Fibroblast of villous mesenchyme (primary cell): ENCODE measurements at regions not wholly inside any gene's neighbourhood (a gene's known extent, or its start where the extent isn't known, plus 50 kb on each side); places are given as distances from the start of the nearest gene placed in this dataset.

Experiments used
- DNase-seq: peaks from one replicate; pipeline ENCODE4 v3.0.0-alpha.2; 2010; ENCODE audit warnings: low read depth
- H3K4me3 ChIP-seq: 2 replicates; pipeline ENCODE4 v1.5.1; 2011; ENCODE audit warnings: low read depth, mild to moderate bottlenecking, low read length
- CTCF ChIP-seq: IDR thresholded peaks from 2 replicates; pipeline ENCODE4 v1.5.1; 2012; ENCODE audit warnings: low read depth, mild to moderate bottlenecking, low read length; ENCODE audit not compliant: insufficient read depth

GRCh38 chr7:124444696-124445480, 320.7 kb downstream of the GPR37 start:
- no peak for TF ChIP-seq CTCF
- no peak overlapping the region for H3K4me3 ChIP-seq
- no peak for DNase-seq

DNA sequence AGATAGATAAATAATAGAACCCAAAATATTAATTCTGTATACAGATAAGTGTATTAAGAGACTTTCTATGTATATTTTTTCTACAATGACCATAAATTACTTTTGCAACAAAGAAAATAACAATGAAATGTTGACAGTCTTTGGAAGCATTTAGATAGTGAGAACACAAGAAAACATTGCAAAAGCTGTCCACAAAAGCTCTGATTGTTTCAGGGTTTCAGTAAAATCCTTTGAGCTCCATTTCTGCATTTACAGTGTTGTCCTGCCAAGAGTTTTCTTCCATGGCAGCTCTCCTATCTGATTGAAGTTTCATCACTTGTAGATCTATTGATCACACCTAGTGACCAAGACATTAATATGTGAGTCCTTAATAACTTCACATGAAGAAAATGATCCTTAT, 321.8 kb downstream of the GPR37 start:
- H3K4me3 ChIP-seq, result no peak overlapping the region
- TF ChIP-seq CTCF, result no peak
- DNase-seq, result no peak

DNA sequence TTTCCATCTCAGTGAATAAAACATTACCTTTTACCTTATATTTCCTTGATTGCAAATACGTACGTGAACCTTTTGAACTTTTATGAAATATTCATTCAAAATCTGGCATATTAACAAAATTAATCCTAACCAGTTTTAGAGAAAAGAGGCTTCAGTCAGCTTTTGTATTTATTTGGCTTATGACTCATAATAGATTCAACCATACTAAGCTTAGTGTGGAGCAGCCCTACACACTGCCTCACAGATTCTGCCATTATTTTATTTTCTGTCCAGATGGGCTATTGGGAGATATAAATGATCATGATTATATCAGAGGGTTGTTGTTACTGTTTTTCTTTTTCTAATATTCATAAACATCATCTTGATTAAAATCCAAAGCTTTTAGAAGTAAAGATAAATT, 325.5 kb downstream of the GPR37 start:
- no peak for TF ChIP-seq CTCF
- DNase-seq, result no peak

DNA sequence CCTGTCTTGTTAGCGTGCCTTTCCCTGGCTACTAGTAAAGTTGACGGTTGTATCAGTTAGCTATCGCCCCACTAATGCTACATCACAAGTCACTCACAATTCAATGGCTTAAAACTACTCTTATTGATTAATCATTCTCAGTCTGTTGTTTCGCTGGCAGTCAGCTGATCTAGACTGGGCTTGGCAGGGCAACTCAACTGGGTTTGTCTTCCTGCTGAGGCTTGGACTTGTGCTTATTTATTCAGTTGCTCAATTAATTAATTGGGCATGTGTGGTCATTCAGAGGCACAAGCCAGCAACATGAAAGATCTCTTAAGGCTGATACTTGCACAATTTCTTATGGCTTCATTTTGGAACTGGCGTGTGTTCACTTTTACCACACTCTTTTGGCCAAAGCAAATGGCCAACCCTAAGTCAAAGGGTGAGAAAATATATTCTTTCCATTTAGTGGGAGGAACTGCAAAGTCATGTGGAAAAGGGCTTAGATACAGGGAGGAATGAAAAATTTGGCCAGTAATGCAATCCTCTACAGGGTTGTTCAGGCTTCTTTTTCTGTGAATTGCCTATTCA, 333.5 kb downstream of the GPR37 start:
- no peak for DNase-seq
- TF ChIP-seq CTCF, result no peak

More for the DNA sequence above, 325.5 kb downstream of the GPR37 start:
- no peak overlapping the region for H3K4me3 ChIP-seq

DNA sequence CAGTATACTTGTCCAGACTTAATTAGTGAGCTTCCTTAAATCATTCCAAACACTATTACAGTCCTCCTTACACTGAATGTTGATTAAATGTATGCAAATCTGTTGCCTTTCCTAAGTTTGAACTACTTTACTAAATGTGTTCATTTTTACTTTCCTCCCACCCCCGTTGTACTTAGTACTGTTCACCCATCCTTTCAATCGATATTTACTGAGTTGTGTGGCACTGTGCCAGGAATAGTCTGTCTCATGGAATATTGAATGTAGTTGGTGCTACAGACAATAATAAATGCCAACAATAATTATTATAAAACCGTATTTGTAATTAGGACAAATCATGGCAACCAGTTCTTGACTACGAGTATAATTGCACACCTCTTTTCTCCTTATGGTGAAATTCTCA, 335.7 kb downstream of the GPR37 start:
- no peak for TF ChIP-seq CTCF
- DNase-seq, result no peak
- no peak overlapping the region for H3K4me3 ChIP-seq

More for the DNA sequence above, 333.5 kb downstream of the GPR37 start:
- no peak overlapping the region for H3K4me3 ChIP-seq

DNA sequence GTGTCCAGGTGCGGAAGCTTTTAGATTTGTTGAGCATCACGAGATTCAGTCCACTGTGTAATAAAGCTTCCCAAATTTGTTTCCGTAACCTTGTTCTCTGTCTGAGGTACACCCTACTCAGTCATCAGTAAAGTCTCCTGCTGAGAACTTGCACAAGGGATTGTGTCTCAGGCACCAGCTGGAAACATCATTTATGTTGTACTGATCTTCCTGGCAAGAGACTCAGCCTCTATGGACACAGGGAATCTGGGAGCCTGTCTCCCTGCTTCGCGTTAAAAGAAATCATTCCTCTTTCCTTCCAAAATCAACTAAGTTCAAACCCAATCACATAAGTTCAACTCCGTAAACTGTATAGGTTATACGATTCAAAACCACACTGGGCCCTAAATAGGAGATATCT, 336.8 kb downstream of the GPR37 start:
- no peak for TF ChIP-seq CTCF
- no peak for DNase-seq
- H3K4me3 ChIP-seq, result no peak overlapping the region
